ENCODE measurements at regions not wholly inside any gene's neighbourhood (a gene's known extent, or its start where the extent isn't known, plus 50 kb on each side); places are given as distances from the start of the nearest gene placed in this dataset.
"Not testable (repeated sequence)": the region's sequence is repeated elsewhere in the genome, so short reads cannot be mapped to it uniquely, and the experiment has no call there.

GRCh38 chr2:102892698-102893310 is 131.0 kb downstream of the TMEM182 start:
- Histone ChIP-seq H2AFZ (no peak overlapping the region), H3K4me2 (no peak overlapping the region), H4K20me1 (ENCODE audit: insufficient read depth) (no peaks in the 10 kb centered on the region), H3K79me2 (ENCODE audit: low read depth) (no peaks in the 10 kb centered on the region), H3K27me3 (ENCODE audit: insufficient read depth, low read depth) (no peaks in the 10 kb centered on the region), H3K27ac (no peak overlapping the region), H3K4me3 (no peak overlapping the region), H3F3A (ENCODE audit: insufficient read depth, low read depth) (no peaks in the 10 kb centered on the region), H3K9me2 (ENCODE audit: insufficient read depth) (no peaks in the 10 kb centered on the region), H3K4me1 (replicated peaks; ENCODE audit: insufficient read depth) (0 out of 2 replicates have a peak, but pooled peaks cover 3% of the 10 kb centered on the region), H3K36me3 (ENCODE audit: low read depth) (no peaks in the 10 kb centered on the region), H3K9me3 (ENCODE audit: insufficient read depth, low read depth) (no peaks in the 10 kb centered on the region)
- POLR2A ChIA-PET (ENCODE audit: unreplicated experiment) = no interaction called here
- intact Hi-C loops (cut with micrococcal nuclease; ENCODE audit: unreplicated experiment) = no loop called here
- no peak for DNase-seq
- no TSS peak for BruUV-seq (replicated peaks)
- CTCF ChIA-PET = no interaction called here
- TF ChIP-seq, protein P1, sequence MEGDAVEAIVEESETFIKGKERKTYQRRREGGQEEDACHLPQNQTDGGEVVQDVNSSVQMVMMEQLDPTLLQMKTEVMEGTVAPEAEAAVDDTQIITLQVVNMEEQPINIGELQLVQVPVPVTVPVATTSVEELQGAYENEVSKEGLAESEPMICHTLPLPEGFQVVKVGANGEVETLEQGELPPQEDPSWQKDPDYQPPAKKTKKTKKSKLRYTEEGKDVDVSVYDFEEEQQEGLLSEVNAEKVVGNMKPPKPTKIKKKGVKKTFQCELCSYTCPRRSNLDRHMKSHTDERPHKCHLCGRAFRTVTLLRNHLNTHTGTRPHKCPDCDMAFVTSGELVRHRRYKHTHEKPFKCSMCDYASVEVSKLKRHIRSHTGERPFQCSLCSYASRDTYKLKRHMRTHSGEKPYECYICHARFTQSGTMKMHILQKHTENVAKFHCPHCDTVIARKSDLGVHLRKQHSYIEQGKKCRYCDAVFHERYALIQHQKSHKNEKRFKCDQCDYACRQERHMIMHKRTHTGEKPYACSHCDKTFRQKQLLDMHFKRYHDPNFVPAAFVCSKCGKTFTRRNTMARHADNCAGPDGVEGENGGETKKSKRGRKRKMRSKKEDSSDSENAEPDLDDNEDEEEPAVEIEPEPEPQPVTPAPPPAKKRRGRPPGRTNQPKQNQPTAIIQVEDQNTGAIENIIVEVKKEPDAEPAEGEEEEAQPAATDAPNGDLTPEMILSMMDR (conservative IDR thresholded peaks at IDR 0.05) = no peak
- no peak for TF ChIP-seq EZH2 (IDR thresholded peaks at IDR 0.05; ENCODE audit: low read depth)

GRCh38 chr2:102893870-102894269 is 132.0 kb downstream of the TMEM182 start:
- TF ChIP-seq, protein P1 (conservative IDR thresholded peaks at IDR 0.05) = no peak
- TF ChIP-seq EZH2 (IDR thresholded peaks at IDR 0.05; ENCODE audit: low read depth) = no peak
- no peaks in the 10 kb centered on the region for H3K9me2 ChIP-seq (ENCODE audit: insufficient read depth)
- H3K9me3 ChIP-seq (ENCODE audit: insufficient read depth, low read depth) = no peaks in the 10 kb centered on the region
- no peaks in the 10 kb centered on the region for H3F3A ChIP-seq (ENCODE audit: insufficient read depth, low read depth)
- H3K27ac ChIP-seq = no peak overlapping the region
- no peak overlapping the region for H2AFZ ChIP-seq
- H3K79me2 ChIP-seq (ENCODE audit: low read depth) = no peaks in the 10 kb centered on the region
- BruUV-seq (replicated peaks) = no TSS peak
- no peak overlapping the region for H3K4me2 ChIP-seq
- CTCF ChIA-PET = no interaction called here
- POLR2A ChIA-PET (ENCODE audit: unreplicated experiment) = no interaction called here
- H3K27me3 ChIP-seq (ENCODE audit: insufficient read depth, low read depth) = no peaks in the 10 kb centered on the region
- H3K36me3 ChIP-seq (ENCODE audit: low read depth) = no peaks in the 10 kb centered on the region
- no peaks in the 10 kb centered on the region for H4K20me1 ChIP-seq (ENCODE audit: insufficient read depth)
- intact Hi-C loops (cut with micrococcal nuclease; ENCODE audit: unreplicated experiment) = no loop called here
- H3K4me3 ChIP-seq = no peak overlapping the region
- no peak for DNase-seq
- H3K4me1 ChIP-seq (replicated peaks; ENCODE audit: insufficient read depth) = 0 out of 2 replicates have a peak, but pooled peaks cover 3% of the 10 kb centered on the region

- no peaks in the 10 kb centered on the region for H3K79me2 ChIP-seq (ENCODE audit: low read depth)
- ChIA-PET POLR2A (ENCODE audit: unreplicated experiment) (no interaction called here), CTCF (no interaction called here)
- 0 out of 2 replicates have a peak, but pooled peaks cover 3% of the 10 kb centered on the region for H3K4me1 ChIP-seq (replicated peaks; ENCODE audit: insufficient read depth)
- BruUV-seq (replicated peaks) = no TSS peak
- H3K36me3 ChIP-seq (ENCODE audit: low read depth) = no peaks in the 10 kb centered on the region
- no peaks in the 10 kb centered on the region for H3F3A ChIP-seq (ENCODE audit: insufficient read depth, low read depth)
- H3K4me3 ChIP-seq = no peak overlapping the region
- no peak overlapping the region for H3K4me2 ChIP-seq
- H4K20me1 ChIP-seq (ENCODE audit: insufficient read depth) = no peaks in the 10 kb centered on the region
- H3K9me2 ChIP-seq (ENCODE audit: insufficient read depth) = no peaks in the 10 kb centered on the region
- no peak for TF ChIP-seq EZH2 (IDR thresholded peaks at IDR 0.05; ENCODE audit: low read depth)
- TF ChIP-seq, protein P1 (conservative IDR thresholded peaks at IDR 0.05) = no peak
- no peak for DNase-seq
- H2AFZ ChIP-seq = no peak overlapping the region
- intact Hi-C loops (cut with micrococcal nuclease; ENCODE audit: unreplicated experiment) = no loop called here
- H3K9me3 ChIP-seq (ENCODE audit: insufficient read depth, low read depth) = no peaks in the 10 kb centered on the region
- no peak overlapping the region for H3K27ac ChIP-seq
- no peaks in the 10 kb centered on the region for H3K27me3 ChIP-seq (ENCODE audit: insufficient read depth, low read depth)
Measured at GRCh38 chr2:102895376-102895775, 133.5 kb downstream of the TMEM182 start.

DNA sequence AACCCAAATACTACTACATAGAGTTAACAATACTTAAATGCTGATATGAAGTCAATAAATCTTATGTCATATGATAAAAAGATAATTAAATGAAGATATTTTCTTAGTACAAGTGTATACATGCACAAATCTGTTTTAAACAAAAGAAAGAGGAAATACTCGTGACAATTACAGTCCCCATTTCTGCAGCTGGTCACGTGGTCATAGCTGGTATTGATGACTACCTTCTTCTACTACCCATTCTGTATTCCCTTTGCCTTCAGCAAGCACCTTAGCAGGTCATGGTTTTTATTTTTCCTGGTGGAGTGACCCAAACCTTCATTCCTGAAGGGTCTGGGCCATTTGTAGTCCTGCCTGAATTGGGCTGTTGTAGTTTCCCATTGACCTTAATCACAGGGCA is 147.4 kb downstream of the TMEM182 start:
- DNase-seq; intact Hi-C loops (cut with micrococcal nuclease; ENCODE audit: unreplicated experiment); H2AFZ ChIP-seq; H3K36me3 ChIP-seq (ENCODE audit: low read depth); H4K20me1 ChIP-seq (ENCODE audit: insufficient read depth); H3K9me3 ChIP-seq (ENCODE audit: insufficient read depth, low read depth); BruUV-seq (replicated peaks); H3K79me2 ChIP-seq (ENCODE audit: low read depth); POLR2A ChIA-PET (ENCODE audit: unreplicated experiment); H3K4me1 ChIP-seq (replicated peaks; ENCODE audit: insufficient read depth); H3K27ac ChIP-seq; H3K9me2 ChIP-seq (ENCODE audit: insufficient read depth); H3F3A ChIP-seq (ENCODE audit: insufficient read depth, low read depth); H3K4me2 ChIP-seq; CTCF ChIA-PET; H3K4me3 ChIP-seq; H3K27me3 ChIP-seq (ENCODE audit: insufficient read depth, low read depth): not testable (repeated sequence)
